Fibroblast of lung (primary cell): ENCODE measurements at regions not wholly inside any gene's neighbourhood (a gene's known extent, or its start where the extent isn't known, plus 50 kb on each side); places are given as distances from the start of the nearest gene placed in this dataset.

Source experiments
- DNase-seq, 2 donors: peaks; one replicate each; pipeline versions ENCODE4 v3.0.0 to v3.0.0-alpha.2; 2010; ENCODE audit warnings: low read depth in 2 of 2
- H2AFZ ChIP-seq: 2 replicates; pipeline ENCODE4 v1.5.1; 2012; ENCODE audit warnings: low read length, control low read depth, inconsistent platforms
- H3K27ac ChIP-seq: 2 replicates; pipeline ENCODE4 v1.5.1; 2011; ENCODE audit warnings: low read length, control low read depth; ENCODE audit not compliant: insufficient read depth
- H3K27me3 ChIP-seq: 2 replicates; pipeline ENCODE4 v1.5.1; 2011; ENCODE audit warnings: mild to moderate bottlenecking, low read length; ENCODE audit not compliant: control insufficient read depth, insufficient read depth
- H3K36me3 ChIP-seq: 2 replicates; pipeline ENCODE4 v1.5.1; 2011; ENCODE audit warnings: low read length; ENCODE audit not compliant: control insufficient read depth, insufficient read depth
- H3K4me1 ChIP-seq: 2 replicates; pipeline ENCODE4 v1.5.1; 2011; ENCODE audit warnings: low read length; ENCODE audit not compliant: control insufficient read depth, insufficient read depth; ENCODE audit errors: extremely low read depth
- H3K4me2 ChIP-seq: 2 replicates; pipeline ENCODE4 v1.5.1; 2011; ENCODE audit warnings: low read length, control low read depth; ENCODE audit not compliant: insufficient read depth; ENCODE audit errors: extremely low read depth
- H3K4me3 ChIP-seq, 4 experiments: fragments of 200-600 bp in 1 of 4; sonication (generic) in 1 of 4; replicated peaks in 1 of 4; 2 replicates each; pipeline ENCODE4 v1.5.1; 2011 to 2016; ENCODE audit warnings: low read length in 4 of 4, low read depth in 3 of 4, mild to moderate bottlenecking in 3 of 4, control low read depth in 2 of 4, inconsistent platforms in 1 of 4, mixed read lengths in 1 of 4; ENCODE audit not compliant: insufficient read depth in 1 of 4; ENCODE audit errors: control extremely low read depth in 1 of 4
- H3K79me2 ChIP-seq: 2 replicates; pipeline ENCODE4 v1.5.1; 2012; ENCODE audit warnings: mild to moderate bottlenecking, low read length, inconsistent platforms; ENCODE audit not compliant: control insufficient read depth, insufficient read depth
- H3K9ac ChIP-seq: 2 replicates; pipeline ENCODE4 v1.5.1; 2011; ENCODE audit warnings: mild to moderate bottlenecking, low read length, control low read depth; ENCODE audit not compliant: insufficient read depth
- H3K9me3 ChIP-seq: 2 replicates; pipeline ENCODE4 v1.5.1; 2012; ENCODE audit warnings: low read depth, low read length; ENCODE audit not compliant: control insufficient read depth, insufficient read depth
- H4K20me1 ChIP-seq: 2 replicates; pipeline ENCODE4 v1.5.1; 2011; ENCODE audit warnings: low read length; ENCODE audit not compliant: control insufficient read depth, insufficient read depth; ENCODE audit errors: extremely low read depth
- CTCF ChIP-seq, 2 donors: IDR thresholded peaks in 1 of 2; conservative IDR thresholded peaks in 1 of 2; 1 replicate in 1 of 2; 2 replicates in 1 of 2; pipeline ENCODE4 v1.5.1; 2011 to 2012; ENCODE audit warnings: low read length in 2 of 2, control low read depth in 1 of 2, inconsistent platforms in 1 of 2, low read depth in 1 of 2, mild to moderate bottlenecking in 1 of 2
- EZH2 ChIP-seq: IDR thresholded peaks from 2 replicates; pipeline ENCODE4 v1.5.1; 2012; ENCODE audit warnings: low read length, control low read depth, mild to moderate bottlenecking; ENCODE audit errors: missing control alignments

GRCh38 chr4:24055623-24056022 lies 165.8 kb upstream of the PPARGC1A start:
- H3K36me3 ChIP-seq, result no peaks in the 10 kb centered on the region
- no peaks in the 10 kb centered on the region for H3K9me3 ChIP-seq
- H3K27ac ChIP-seq, result no peak overlapping the region
- no peaks in the 10 kb centered on the region for H3K27me3 ChIP-seq
- no peak overlapping the region for H3K9ac ChIP-seq
- H4K20me1 ChIP-seq, result no peaks in the 10 kb centered on the region
- no peaks in the 10 kb centered on the region for H3K4me1 ChIP-seq
- H3K4me2 ChIP-seq, result no peak overlapping the region
- no peak overlapping the region for H3K4me3 ChIP-seq
- H2AFZ ChIP-seq, result no peak overlapping the region
- no peaks in the 10 kb centered on the region for H3K79me2 ChIP-seq
- no peak for TF ChIP-seq CTCF (conservative IDR thresholded peaks at IDR 0.05 in 1 of 2, IDR thresholded peaks at IDR 0.05 in 1 of 2; ENCODE audit: low read depth in 1 of 2, low read length in 2 of 2)
- no peak for TF ChIP-seq EZH2
- no peak for DNase-seq

- no peak for DNase-seq
- TF ChIP-seq CTCF (conservative IDR thresholded peaks at IDR 0.05 in 1 of 2, IDR thresholded peaks at IDR 0.05 in 1 of 2; ENCODE audit: low read depth in 1 of 2, low read length in 2 of 2), result no peak
- TF ChIP-seq EZH2, result no peak
- H3K9me3 ChIP-seq, result no peaks in the 10 kb centered on the region
Measured at GRCh38 chr4:24054910-24055309, 165.1 kb upstream of the PPARGC1A start.

GRCh38 chr4:24053934-24054333 lies 164.1 kb upstream of the PPARGC1A start:
- no peak overlapping the region for H3K4me2 ChIP-seq
- no peak for TF ChIP-seq EZH2
- TF ChIP-seq CTCF (conservative IDR thresholded peaks at IDR 0.05 in 1 of 2, IDR thresholded peaks at IDR 0.05 in 1 of 2; ENCODE audit: low read depth in 1 of 2, low read length in 2 of 2), result no peak
- H4K20me1 ChIP-seq, result no peaks in the 10 kb centered on the region
- H2AFZ ChIP-seq, result no peak overlapping the region
- H3K9ac ChIP-seq, result no peak overlapping the region
- H3K36me3 ChIP-seq, result no peaks in the 10 kb centered on the region
- DNase-seq, result no peak
- no peaks in the 10 kb centered on the region for H3K9me3 ChIP-seq
- no peaks in the 10 kb centered on the region for H3K4me1 ChIP-seq
- H3K4me3 ChIP-seq, result no peak overlapping the region
- H3K79me2 ChIP-seq, result no peaks in the 10 kb centered on the region
- H3K27ac ChIP-seq, result no peak overlapping the region
- no peaks in the 10 kb centered on the region for H3K27me3 ChIP-seq

More at GRCh38 chr4:24054910-24055309, 165.1 kb upstream of the PPARGC1A start:
- no peak overlapping the region for H3K4me2 ChIP-seq
- H3K36me3 ChIP-seq, result no peaks in the 10 kb centered on the region
- no peak overlapping the region for H3K9ac ChIP-seq
- H3K79me2 ChIP-seq, result no peaks in the 10 kb centered on the region
- H2AFZ ChIP-seq, result no peak overlapping the region
- H3K27ac ChIP-seq, result no peak overlapping the region
- no peaks in the 10 kb centered on the region for H3K27me3 ChIP-seq
- H3K4me3 ChIP-seq, result no peak overlapping the region
- no peaks in the 10 kb centered on the region for H4K20me1 ChIP-seq
- no peaks in the 10 kb centered on the region for H3K4me1 ChIP-seq
